ENCODE measurements at regions not wholly inside any gene's neighbourhood (a gene's known extent, or its start where the extent isn't known, plus 50 kb on each side); places are given as distances from the start of the nearest gene placed in this dataset.

DNA sequence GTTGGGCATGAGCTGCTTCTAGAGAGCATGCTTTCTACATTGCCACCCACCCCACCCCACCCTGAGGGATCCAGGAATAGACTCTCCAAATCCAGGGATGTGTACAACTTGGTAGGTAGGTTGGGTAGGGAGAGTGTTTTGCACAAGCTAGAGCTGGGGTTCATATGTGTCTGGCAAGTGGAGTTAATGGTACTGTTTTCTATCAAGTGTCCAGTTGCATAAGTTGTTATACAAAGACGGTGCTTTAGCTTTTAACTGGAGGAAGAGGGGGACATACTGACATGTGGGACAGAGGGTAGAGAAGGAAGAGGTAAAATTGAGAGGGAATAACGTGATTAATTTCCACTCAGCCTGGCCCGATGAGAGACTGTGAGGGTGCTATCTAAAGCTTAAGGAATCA is 51.0 kb upstream of the TNC start:
- no peak for DNase-seq

GRCh38 chr9:115170358-115171073 is 52.6 kb upstream of the TNC start:
- DNase-seq, result no peak

- DNase-seq, result no peak
Observed at GRCh38 chr9:115171921-115172388, 54.0 kb upstream of the TNC start.

GRCh38 chr9:115182264-115182663 is 64.3 kb upstream of the TNC start:
- no peak for DNase-seq

- no peak for DNase-seq
Observed at GRCh38 chr9:115183436-115183835, 65.5 kb upstream of the TNC start.

DNA sequence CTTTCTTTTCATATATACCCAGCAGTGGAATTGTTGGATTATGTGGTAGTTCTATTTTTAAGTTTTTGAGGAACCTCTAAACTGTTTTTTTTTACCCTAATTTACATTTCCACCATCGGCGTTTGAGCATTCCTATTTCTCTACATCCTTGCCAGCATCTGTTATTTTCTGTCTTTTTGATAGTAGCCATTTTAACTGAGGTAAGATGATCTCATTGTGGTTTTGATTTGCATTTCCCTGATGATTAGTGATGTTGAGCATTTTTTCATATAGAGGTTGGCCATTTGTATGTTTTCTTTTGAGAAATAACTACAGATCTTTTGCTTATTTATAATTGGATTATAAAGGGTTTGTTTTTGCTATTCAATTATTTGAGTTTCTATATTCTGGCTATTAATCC is 71.7 kb upstream of the TNC start:
- no peak for DNase-seq

GRCh38 chr9:115191667-115192066 is 73.7 kb upstream of the TNC start:
- no peak for DNase-seq

- no peak for DNase-seq
Observed at GRCh38 chr9:115192280-115192679, 74.3 kb upstream of the TNC start.

GRCh38 chr9:115192835-115193525 is 75.0 kb upstream of the TNC start:
- no peak for DNase-seq

DNA sequence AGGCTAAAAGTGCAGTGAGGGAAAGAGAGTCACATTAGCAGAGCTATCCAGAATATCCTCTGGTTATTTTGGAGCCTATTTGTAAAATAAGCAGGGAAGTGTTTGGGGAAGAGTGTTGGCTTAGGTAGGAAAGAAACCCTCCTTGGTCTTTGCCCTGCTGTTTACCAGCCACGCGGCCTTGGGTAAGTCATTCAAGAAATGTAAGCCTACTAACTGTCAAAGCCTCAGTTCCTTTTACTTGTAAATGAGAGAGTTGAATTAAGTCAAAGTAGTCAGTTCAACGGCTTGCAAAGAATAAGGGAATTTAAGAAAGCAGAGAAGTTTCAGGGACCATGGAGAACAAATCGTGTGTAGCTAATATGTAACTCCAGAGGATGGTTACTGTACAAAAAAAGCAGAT is 75.8 kb upstream of the TNC start:
- DNase-seq, result no peak

DNA sequence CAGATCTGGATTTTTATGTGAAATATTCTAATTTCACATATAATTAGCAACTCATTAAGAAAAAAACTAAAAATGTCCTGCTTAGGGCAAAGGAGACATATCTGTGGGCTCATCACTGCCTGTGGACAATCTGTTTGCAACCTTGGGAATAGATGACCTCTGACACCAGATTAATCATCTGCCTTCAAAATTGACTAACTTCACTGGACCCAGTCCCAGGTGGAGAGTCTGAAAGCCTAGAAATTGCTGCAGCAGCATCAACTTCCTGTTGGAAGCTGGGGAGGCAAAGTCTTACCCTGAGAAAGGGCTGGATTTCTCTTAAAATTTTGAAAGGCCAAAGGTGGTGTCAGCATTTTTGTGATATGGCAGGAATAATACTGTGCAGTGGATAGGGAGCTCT is 76.3 kb upstream of the TNC start:
- no peak for DNase-seq

DNA sequence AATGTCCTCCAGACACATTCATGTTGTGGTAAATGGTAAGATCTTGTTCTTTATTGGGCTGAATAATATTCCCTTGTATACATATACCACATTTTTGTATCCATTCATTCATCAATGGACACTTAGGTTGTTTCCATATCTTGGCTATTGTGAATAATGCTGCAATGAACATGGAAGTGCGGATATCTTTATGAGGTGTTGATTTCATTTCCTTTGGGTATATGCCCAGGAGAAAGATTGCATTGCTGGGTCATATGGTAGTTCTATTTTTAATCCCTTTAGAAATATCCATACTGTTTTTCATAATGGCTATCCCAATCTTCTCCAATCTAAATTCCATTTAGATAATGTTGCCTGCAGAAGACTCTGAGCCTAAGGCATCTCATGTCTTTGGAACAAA is 78.0 kb upstream of the TNC start:
- no peak for DNase-seq

DNA sequence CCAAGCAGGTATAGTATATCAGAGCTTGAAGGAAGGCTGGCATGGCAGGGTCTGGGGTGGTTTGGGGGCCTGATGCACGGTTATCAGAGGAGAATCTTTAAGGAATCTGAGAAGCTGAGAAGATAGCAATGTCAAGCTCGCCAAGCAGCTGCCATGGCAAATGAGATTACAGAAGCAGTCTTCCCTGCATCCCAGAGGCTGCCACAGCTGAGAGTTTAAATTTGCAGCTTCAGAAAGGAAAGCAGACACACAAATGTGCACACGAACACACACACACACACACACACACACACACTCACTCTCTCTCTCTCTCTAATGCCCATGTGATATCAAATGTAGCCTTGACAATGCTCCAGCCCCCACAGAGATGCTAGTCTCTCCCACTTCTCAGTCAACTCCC is 79.0 kb upstream of the TNC start:
- DNase-seq, result no peak

DNA sequence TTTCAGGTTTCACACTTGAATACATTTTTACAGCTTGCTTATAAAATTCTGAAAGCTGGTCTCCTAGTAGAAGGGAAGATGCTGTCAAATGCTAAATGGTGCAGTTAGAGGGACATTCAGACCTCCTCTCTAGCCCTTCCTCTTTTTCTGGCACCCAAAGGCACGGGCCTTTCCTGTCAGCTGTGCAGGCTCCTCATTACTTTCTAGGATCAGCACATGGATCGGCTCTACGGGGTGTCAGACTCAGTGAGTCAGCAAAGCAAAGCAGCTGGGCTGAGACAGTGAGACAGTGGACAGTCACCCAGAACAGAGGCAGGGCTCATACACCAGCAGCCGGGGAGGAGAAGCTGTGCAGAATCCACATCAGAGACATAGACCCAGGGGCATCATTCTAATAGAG is 80.0 kb upstream of the TNC start:
- no peak for DNase-seq

GRCh38 chr9:115200711-115201505 is 83.0 kb upstream of the TNC start:
- no peak for DNase-seq

- DNase-seq, result no peak
Observed at GRCh38 chr9:115202181-115202580, 84.2 kb upstream of the TNC start.

GRCh38 chr9:115202960-115203751 is 85.2 kb upstream of the TNC start:
- DNase-seq, result no peak

- DNase-seq, result no peak
Observed at GRCh38 chr9:115204904-115205453, 87.0 kb upstream of the TNC start.

DNA sequence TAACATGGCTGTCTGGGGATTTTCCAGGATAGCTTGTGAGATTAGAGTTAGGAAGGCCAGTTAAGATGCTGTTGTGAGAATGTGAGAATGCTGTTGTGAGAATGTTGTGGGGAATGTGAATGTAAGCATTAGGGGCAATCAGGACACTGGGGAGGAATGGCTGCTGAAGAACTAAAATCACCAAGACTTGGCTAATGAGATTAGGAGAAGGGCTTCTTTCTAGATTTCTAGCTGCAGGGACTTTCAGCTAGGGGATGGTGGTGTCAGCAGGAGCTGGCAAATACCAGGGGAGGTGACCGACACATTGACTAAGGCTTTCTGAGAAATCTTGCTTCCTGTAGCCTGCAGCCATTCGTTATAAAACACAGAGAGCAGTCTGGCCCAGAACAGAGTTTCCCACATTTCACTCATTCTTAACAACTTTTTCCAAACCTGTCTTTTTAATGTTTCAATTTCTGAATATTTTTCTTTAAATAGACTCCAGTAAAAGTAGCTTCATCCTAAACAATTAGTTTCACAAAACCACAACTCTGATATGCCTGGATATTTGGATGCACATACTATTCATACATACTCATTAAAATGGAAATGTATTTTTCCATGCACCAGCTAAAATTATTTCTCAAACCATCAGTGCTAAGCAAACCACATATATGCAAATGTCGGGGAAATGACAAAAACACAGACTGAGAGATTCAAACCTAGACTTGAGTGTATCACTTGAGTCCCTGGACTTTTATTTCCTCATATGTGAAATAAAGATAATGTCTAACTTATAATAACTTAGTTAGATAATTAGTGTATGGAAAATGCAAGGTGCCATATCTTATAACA is 89.3 kb upstream of the TNC start:
- DNase-seq, result no peak

DNA sequence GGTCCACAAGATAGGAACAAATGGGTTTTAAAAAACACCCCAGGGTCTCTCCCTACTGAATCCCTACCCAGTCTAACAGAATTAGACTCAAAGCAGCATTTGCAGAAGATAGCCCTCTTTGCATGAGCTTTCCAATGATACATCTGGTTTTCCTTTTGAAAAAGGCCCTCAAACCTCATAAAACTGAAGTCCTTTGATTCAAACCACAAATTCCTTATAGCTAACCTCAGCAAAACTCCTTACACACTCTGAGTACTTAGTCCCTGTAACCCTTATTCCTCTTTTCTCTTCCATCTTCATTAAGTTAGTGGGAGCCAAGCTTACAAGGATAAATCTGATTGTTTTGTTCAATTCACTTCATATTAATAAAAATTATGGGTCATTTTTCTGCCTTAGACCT is 90.5 kb upstream of the TNC start:
- no peak for DNase-seq

- no peak for DNase-seq
Observed at GRCh38 chr9:115209601-115210306, 91.8 kb upstream of the TNC start.

All from NCI-H2029 (cell line).